Neural cell (in vitro differentiated cells): ENCODE measurements at regions not wholly inside any gene's neighbourhood (a gene's known extent, or its start where the extent isn't known, plus 50 kb on each side); places are given as distances from the start of the nearest gene placed in this dataset.

ENCODE experiments used
- CTCF ChIP-seq: fragments of 450-650 bp; IDR thresholded peaks from 2 replicates; pipeline ENCODE4 v1.5.1; 2014; ENCODE audit warnings: antibody characterized with exemption, mild to moderate bottlenecking, moderate library complexity; ENCODE audit not compliant: poor library complexity, severe bottlenecking
- EP300 ChIP-seq: fragments of 450-650 bp; conservative IDR thresholded peaks from 2 replicates; pipeline ENCODE4 v1.6.1; 2014; ENCODE audit warnings: antibody characterized with exemption, mild to moderate bottlenecking, moderate library complexity; ENCODE audit not compliant: poor library complexity, severe bottlenecking
- EZH2 ChIP-seq: fragments of 200-600, 300-800 bp; shearing (Covaris generic), sonication (generic); IDR thresholded peaks from 2 replicates; pipeline ENCODE4 v1.6.1; 2014; ENCODE audit warnings: antibody characterized with exemption, low read length, borderline replicate concordance, mild to moderate bottlenecking; ENCODE audit not compliant: insufficient read depth, poor library complexity, severe bottlenecking
- MXI1 ChIP-seq: fragments of 450-650 bp; conservative IDR thresholded peaks from 2 replicates; pipeline ENCODE4 v1.6.1; 2014; ENCODE audit warnings: antibody characterized with exemption, mild to moderate bottlenecking; ENCODE audit not compliant: poor library complexity, severe bottlenecking
- POLR2AphosphoS5 ChIP-seq: IDR thresholded peaks from 2 replicates; pipeline ENCODE4 v1.6.1; 2012
- RAD21 ChIP-seq: fragments of 450-650 bp; conservative IDR thresholded peaks from 2 replicates; pipeline ENCODE4 v1.6.1; 2014; ENCODE audit warnings: antibody characterized with exemption, mild to moderate bottlenecking, moderate library complexity
- REST ChIP-seq: IDR thresholded peaks from 2 replicates; pipeline ENCODE4 v1.6.1; 2012; ENCODE audit warnings: borderline replicate concordance
- TAF1 ChIP-seq: IDR thresholded peaks from 2 replicates; pipeline ENCODE4 v1.6.1; 2012; ENCODE audit warnings: low read depth

GRCh38 chr7:72462311-72462710 lies 50.2 kb upstream of the CALN1 start:
- TF ChIP-seq CTCF = no peak
- TF ChIP-seq EZH2 = no peak
- TF ChIP-seq TAF1 = no peak
- TF ChIP-seq POLR2AphosphoS5 = no peak
- TF ChIP-seq EP300 = no peak
- no peak for TF ChIP-seq MXI1
- TF ChIP-seq REST = no peak
- TF ChIP-seq RAD21 = no peak
